Coronary artery (tissue), 2 donors: ENCODE measurements at regions not wholly inside any gene's neighbourhood (a gene's known extent, or its start where the extent isn't known, plus 50 kb on each side); places are given as distances from the start of the nearest gene placed in this dataset.

Source experiments
- DNase-seq: peaks from one replicate; pipeline ENCODE4 v3.0.0-alpha.2; 2017; ENCODE audit warnings: low spot score
- H3K27ac ChIP-seq, 2 donors: fragments of 200-600 bp; sonication (generic); one replicate each; pipeline ENCODE4 v1.5.1; 2016 to 2019
- H3K4me3 ChIP-seq: fragments of 200-600 bp; sonication (generic); 2 replicates; pipeline ENCODE4 v1.5.1; 2016; ENCODE audit warnings: mild to moderate bottlenecking, moderate library complexity
- TF ChIP-seq, protein P1 (sequence below): fragments of 200-600 bp; sonication (generic); IDR thresholded peaks from one replicate; pipeline ENCODE4 v1.5.1; 2019; ENCODE audit warnings: antibody characterized with exemption

DNA sequence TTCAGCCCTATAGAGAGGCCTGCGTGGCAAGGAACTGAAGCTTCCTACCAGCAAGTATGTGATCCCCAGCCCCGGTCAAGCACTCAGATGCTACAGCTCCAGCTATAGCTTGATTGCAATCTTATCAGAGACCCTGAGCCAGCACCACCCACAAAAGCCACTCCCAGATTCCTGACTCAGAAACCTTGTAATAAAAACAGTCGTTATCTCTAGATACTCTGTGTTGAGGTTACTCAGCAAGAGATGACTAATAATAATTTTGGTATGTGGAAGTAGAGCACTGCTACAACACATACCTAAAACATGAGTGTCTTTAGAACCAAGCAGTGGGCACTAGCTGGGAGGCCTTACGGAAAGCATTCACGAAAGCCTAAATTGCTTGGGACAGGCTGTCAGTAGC lies 216.9 kb downstream of the UXS1 start:
- Histone ChIP-seq H3K4me3 (no peak overlapping the region), H3K27ac (no peak overlapping the region)
- TF ChIP-seq, protein P1, sequence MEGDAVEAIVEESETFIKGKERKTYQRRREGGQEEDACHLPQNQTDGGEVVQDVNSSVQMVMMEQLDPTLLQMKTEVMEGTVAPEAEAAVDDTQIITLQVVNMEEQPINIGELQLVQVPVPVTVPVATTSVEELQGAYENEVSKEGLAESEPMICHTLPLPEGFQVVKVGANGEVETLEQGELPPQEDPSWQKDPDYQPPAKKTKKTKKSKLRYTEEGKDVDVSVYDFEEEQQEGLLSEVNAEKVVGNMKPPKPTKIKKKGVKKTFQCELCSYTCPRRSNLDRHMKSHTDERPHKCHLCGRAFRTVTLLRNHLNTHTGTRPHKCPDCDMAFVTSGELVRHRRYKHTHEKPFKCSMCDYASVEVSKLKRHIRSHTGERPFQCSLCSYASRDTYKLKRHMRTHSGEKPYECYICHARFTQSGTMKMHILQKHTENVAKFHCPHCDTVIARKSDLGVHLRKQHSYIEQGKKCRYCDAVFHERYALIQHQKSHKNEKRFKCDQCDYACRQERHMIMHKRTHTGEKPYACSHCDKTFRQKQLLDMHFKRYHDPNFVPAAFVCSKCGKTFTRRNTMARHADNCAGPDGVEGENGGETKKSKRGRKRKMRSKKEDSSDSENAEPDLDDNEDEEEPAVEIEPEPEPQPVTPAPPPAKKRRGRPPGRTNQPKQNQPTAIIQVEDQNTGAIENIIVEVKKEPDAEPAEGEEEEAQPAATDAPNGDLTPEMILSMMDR, result no peak
- DNase-seq, result no peak

DNA sequence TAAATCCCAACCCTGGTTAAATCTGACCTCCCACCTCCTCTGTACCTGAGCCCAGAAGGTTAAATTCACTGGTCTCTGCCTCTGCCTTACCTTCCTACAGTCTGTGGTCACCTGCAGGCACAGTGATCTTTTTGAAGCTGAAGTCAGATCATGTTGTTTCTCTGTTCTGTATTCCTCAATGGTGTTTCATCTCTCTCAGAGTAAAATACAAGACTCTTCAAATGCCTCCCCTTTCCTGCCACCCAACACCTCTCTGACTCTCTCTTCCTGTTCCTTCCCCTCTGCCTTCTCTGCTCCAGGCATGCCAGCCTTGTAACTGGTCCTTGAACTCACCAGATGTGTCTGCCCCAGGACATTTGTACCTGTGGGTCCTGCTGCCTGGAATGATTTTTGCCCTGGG lies 219.3 kb downstream of the UXS1 start:
- Histone ChIP-seq H3K27ac (no peak overlapping the region), H3K4me3 (no peak overlapping the region)
- TF ChIP-seq, protein P1, result no peak
- no peak for DNase-seq

DNA sequence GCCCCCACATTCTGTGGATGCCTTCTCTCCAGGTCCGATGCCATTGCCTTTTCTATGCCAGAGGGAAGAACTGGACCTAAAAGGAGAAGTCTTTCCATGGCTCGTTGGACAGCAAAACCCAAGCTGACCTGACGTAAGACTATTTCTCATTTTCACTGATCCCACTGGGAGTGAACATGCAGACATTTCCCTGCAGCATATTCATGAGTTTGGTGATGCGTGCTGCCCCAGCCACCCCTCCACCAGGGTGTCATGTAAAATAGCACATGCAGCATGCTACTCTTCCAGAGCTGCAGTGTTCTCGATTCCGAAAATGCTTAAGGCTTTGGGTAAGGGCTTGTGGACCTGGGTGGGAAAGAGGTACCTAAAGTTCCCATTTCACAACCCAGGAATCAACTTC lies 221.2 kb downstream of the UXS1 start:
- Histone ChIP-seq H3K4me3 (no peak overlapping the region), H3K27ac (no peak overlapping the region)
- DNase-seq, result no peak
- TF ChIP-seq, protein P1, result no peak

DNA sequence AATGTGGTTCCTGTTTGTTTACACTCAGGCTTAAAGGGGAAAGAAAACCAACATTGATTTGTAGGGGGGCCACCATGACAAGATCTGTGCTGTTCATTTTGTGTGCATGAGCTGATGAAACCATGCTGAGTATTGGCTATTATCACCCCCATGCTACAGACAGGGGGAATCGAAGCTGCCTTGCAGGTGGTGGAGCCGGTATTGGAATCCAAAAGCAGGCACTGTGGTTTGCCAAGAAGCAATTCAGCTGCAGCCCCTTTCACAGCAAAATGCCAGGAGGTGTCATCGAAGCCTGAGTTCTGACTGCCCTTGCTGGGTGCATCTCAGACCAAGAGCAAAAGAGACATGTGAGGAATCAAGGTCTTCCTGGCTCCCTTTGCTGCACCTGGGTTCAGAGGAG lies 221.9 kb downstream of the UXS1 start:
- no peak for DNase-seq
- TF ChIP-seq, protein P1, result no peak
- Histone ChIP-seq H3K27ac (no peak overlapping the region), H3K4me3 (no peak overlapping the region)

DNA sequence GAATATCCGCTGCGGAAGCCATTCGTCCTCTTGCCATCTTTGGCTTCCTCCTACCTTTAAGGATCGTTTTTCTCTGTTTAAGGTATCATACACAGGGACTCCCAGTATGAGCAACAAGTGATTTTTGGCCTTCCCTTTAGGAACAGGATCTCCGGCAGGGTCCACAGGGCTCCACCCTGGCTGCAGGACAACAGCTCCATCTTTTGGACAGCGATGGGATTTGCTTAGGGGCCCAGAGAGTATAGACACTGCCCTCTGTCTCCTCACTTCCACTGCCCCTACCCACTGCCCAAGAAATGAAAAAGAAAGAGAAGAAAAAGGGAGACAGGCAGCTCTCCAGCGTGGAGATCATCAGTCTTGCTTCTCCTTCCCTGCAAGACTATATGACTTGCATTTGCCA lies 224.5 kb downstream of the UXS1 start:
- Histone ChIP-seq H3K27ac (no peak overlapping the region), H3K4me3 (no peak overlapping the region)
- TF ChIP-seq, protein P1, result no peak
- DNase-seq, result no peak

DNA sequence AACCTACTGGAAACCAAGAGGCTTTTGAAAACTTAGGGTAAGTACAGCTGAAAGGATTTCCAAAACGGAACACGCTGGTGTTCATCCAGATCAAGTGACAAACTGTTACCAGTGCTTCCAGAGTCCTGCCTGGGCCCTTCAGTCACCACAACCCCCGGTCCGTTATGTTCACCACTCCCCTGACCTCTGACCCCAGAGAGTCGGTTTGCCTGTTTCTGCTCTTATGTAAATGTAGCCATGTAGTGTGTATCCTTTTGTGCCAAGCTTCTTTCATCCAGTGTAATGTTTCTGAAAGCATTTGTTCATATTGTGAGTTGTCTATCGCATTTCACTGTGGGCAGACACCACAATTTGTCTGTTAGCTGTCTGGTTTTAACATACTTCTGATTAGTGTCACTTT lies 217.5 kb downstream of the NCK2 start:
- no peak overlapping the region for H3K4me3 ChIP-seq
- TF ChIP-seq, protein P1, result no peak
- DNase-seq, result no peak
- H3K27ac ChIP-seq, result no peak overlapping the region

DNA sequence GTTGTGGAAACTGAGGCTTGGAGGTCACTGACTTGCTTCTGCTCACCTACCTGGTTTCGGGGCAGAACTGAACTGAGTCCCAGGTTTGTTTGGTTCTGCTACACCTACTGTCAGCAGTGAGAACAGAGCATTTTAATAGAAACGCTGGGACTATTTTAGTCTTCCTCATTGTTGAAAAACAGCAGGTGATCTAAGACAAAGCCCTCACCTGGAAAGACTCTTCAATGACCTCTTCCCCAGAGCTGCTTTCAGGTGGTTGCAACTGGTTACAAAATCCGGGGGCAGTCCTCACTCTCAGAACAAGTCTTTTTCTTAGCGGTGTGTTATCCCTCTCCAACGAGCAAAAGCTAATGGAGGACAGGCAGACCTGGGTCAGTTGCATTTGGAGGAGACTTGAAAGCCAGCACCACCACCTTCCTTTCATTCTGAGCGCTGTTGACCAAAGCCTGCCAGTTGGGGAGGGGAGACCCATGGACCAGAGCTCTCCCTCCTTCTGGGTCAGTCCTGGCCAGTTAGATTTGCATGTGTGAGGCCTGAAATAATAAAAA lies 217.0 kb downstream of the NCK2 start:
- Histone ChIP-seq H3K27ac (no peak overlapping the region), H3K4me3 (no peak overlapping the region)
- TF ChIP-seq, protein P1, result no peak
- no peak for DNase-seq
